ENCODE measurements at regions not wholly inside any gene's neighbourhood (a gene's known extent, or its start where the extent isn't known, plus 50 kb on each side); places are given as distances from the start of the nearest gene placed in this dataset.

GRCh38 chr9:29439961-29440360, 1866.7 kb upstream of the C9orf72 start (continued):
- no peak for TF ChIP-seq NRF1 (IDR thresholded peaks at IDR 0.05; ENCODE audit: low read depth, low read length)
- no peak for TF ChIP-seq JUN (IDR thresholded peaks at IDR 0.05; ENCODE audit: low read depth, low read length)
- no peak for TF ChIP-seq NANOG (IDR thresholded peaks at IDR 0.05; ENCODE audit: insufficient read depth, low read depth, low read length, poor library complexity, severe bottlenecking)
- no peak for TF ChIP-seq HDAC6 (IDR thresholded peaks at IDR 0.05; ENCODE audit: low read depth, low read length)
